ENCODE measurements at regions not wholly inside any gene's neighbourhood (a gene's known extent, or its start where the extent isn't known, plus 50 kb on each side); places are given as distances from the start of the nearest gene placed in this dataset.

DNA sequence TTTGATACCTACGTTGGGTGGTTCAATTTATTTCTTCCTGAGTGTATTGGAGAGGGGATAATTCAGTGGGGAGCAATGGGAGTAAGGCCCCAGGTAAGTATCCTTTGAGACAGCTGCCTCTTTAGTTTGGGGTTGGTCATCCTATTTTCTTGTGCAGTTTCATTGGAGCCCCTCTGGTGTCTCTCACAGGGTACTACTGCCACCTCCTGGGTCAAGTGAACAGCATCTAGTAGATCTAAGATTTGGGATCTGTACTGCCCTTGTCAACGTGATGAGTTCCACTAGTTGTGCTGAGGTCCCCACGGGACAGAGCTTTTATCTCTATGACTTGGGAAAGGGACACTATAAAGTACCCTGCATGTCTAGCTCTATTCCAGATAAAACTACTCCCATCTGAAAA is 80.6 kb downstream of the PBDC1 start:
- TF ChIP-seq, protein P1, sequence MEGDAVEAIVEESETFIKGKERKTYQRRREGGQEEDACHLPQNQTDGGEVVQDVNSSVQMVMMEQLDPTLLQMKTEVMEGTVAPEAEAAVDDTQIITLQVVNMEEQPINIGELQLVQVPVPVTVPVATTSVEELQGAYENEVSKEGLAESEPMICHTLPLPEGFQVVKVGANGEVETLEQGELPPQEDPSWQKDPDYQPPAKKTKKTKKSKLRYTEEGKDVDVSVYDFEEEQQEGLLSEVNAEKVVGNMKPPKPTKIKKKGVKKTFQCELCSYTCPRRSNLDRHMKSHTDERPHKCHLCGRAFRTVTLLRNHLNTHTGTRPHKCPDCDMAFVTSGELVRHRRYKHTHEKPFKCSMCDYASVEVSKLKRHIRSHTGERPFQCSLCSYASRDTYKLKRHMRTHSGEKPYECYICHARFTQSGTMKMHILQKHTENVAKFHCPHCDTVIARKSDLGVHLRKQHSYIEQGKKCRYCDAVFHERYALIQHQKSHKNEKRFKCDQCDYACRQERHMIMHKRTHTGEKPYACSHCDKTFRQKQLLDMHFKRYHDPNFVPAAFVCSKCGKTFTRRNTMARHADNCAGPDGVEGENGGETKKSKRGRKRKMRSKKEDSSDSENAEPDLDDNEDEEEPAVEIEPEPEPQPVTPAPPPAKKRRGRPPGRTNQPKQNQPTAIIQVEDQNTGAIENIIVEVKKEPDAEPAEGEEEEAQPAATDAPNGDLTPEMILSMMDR (conservative IDR thresholded peaks at IDR 0.05; ENCODE audit: low read depth, low read length): peak; percentile 48
- no peak for TF ChIP-seq EZH2 (IDR thresholded peaks at IDR 0.05; ENCODE audit: borderline replicate concordance, low read depth, low read length, poor library complexity, severe bottlenecking)

All from A673 (cell line).